ENCODE measurements at regions not wholly inside any gene's neighbourhood (a gene's known extent, or its start where the extent isn't known, plus 50 kb on each side); places are given as distances from the start of the nearest gene placed in this dataset.

GRCh38 chr14:29222006-29222405 lies 455.4 kb downstream of the FOXG1 start:
- DNase-seq: no peak

GRCh38 chr14:29222671-29223268 lies 456.2 kb downstream of the FOXG1 start:
- DNase-seq: peak; percentile 89

- DNase-seq: peak; percentile 83
Measured at GRCh38 chr14:29223947-29224346, 457.4 kb downstream of the FOXG1 start.

GRCh38 chr14:29227631-29228030 lies 461.0 kb downstream of the FOXG1 start:
- DNase-seq: no peak

GRCh38 chr14:29232153-29232552 lies 465.6 kb downstream of the FOXG1 start:
- no peak for DNase-seq

GRCh38 chr14:29232711-29233110 lies 466.1 kb downstream of the FOXG1 start:
- DNase-seq: peak; percentile 55

GRCh38 chr14:29233188-29233587 lies 466.6 kb downstream of the FOXG1 start:
- DNase-seq: no peak

GRCh38 chr14:29235991-29236390 lies 469.4 kb downstream of the FOXG1 start:
- no peak for DNase-seq

GRCh38 chr14:29236401-29236800 lies 469.8 kb downstream of the FOXG1 start:
- DNase-seq: no peak

- DNase-seq: no peak
Measured at GRCh38 chr14:29236848-29237247, 470.3 kb downstream of the FOXG1 start.

GRCh38 chr14:29240066-29240465 lies 473.5 kb downstream of the FOXG1 start:
- no peak for DNase-seq

GRCh38 chr14:29242755-29243754 lies 476.5 kb downstream of the FOXG1 start:
- peak; percentile 58 for DNase-seq

GRCh38 chr14:29255692-29256091 lies 489.1 kb downstream of the FOXG1 start:
- no peak for DNase-seq

GRCh38 chr14:29262979-29263378 lies 496.4 kb downstream of the FOXG1 start:
- no peak for DNase-seq

- DNase-seq: no peak
Measured at GRCh38 chr14:29264865-29265264, 498.3 kb downstream of the FOXG1 start.

- DNase-seq: no peak
Measured at GRCh38 chr14:29265852-29266251, 499.3 kb downstream of the FOXG1 start.

- peak; percentile 56 for DNase-seq
Measured at GRCh38 chr14:29271669-29272068, 505.1 kb downstream of the FOXG1 start.

- peak; percentile 67 for DNase-seq
Measured at GRCh38 chr14:29273513-29273912, 506.9 kb downstream of the FOXG1 start.

- DNase-seq: peak; percentile 100
Measured at GRCh38 chr14:29274890-29275596, 508.5 kb downstream of the FOXG1 start.

- DNase-seq: no peak
Measured at GRCh38 chr14:29278301-29279263, 512.0 kb downstream of the FOXG1 start.

- DNase-seq: no peak
Measured at GRCh38 chr14:29282169-29282568, 515.6 kb downstream of the FOXG1 start.

GRCh38 chr14:29290441-29290840 lies 523.9 kb downstream of the FOXG1 start:
- no peak for DNase-seq
